OCI-LY3 (cell line): ENCODE measurements at regions not wholly inside any gene's neighbourhood (a gene's known extent, or its start where the extent isn't known, plus 50 kb on each side); places are given as distances from the start of the nearest gene placed in this dataset.
"Not testable (repeated sequence)": the region's sequence is repeated elsewhere in the genome, so short reads cannot be mapped to it uniquely, and the experiment has no call there.

ENCODE experiments used
- EZH2phosphoT487 ChIP-seq: fragments of 200-600 bp; shearing (Covaris generic); IDR thresholded peaks from 2 replicates; pipeline ENCODE4 v1.6.1; 2018; ENCODE audit warnings: antibody characterized with exemption, mixed run types, low read depth
- TF ChIP-seq, protein P1 (sequence below): fragments of 200-600, 300-600 bp; sonication (generic); IDR thresholded peaks from 2 replicates; pipeline ENCODE4 v1.5.1; 2014; ENCODE audit warnings: antibody characterized with exemption, low read length, low read depth

DNA sequence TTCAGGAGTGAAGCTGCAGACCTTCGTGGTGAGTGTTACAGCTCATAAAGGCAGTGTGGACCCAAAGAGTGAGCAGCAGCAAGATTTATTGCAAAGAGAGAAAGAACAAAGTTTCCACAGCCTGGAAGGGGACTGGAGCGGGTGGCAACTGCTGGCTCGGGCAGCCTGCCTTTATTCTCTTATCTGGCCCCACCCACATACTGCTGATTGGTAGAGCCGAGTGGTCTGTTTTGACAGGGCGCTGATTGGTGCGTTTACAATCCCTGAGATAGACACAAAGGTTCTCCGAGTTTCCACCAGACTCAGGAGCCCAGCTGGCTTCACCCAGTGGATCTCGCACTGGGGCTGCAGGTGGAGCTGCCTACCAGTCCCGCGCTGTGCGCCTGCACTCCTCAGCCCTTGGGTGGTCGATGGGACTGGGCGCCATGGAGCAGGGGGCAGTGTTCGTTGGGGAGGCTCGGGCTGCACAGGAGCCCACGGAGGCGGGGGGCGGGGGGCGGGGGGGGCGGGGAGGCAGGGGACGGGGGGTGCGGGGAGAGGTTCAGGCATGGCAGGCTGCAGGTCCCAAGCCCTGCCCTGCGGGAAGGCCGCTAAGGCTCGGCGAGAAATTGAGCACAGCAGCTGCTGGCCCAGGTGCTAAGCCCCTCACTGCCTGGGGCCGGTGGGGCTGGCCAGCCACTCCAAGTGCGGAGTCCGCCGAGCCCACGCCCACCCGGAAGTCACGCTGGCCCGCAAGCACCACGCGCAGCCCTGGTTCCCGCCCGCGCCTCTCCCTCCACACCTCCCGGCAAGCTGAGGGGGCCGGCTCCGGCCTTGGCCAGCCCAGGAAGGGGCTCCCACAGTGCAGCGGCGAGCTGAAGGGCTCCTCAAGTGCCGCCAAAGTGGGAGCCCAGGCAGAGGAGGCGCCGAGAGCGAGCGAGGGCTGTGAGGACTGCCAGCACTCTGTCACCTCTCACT, 59.9 kb upstream of the EN2 start:
- TF ChIP-seq, protein P1, sequence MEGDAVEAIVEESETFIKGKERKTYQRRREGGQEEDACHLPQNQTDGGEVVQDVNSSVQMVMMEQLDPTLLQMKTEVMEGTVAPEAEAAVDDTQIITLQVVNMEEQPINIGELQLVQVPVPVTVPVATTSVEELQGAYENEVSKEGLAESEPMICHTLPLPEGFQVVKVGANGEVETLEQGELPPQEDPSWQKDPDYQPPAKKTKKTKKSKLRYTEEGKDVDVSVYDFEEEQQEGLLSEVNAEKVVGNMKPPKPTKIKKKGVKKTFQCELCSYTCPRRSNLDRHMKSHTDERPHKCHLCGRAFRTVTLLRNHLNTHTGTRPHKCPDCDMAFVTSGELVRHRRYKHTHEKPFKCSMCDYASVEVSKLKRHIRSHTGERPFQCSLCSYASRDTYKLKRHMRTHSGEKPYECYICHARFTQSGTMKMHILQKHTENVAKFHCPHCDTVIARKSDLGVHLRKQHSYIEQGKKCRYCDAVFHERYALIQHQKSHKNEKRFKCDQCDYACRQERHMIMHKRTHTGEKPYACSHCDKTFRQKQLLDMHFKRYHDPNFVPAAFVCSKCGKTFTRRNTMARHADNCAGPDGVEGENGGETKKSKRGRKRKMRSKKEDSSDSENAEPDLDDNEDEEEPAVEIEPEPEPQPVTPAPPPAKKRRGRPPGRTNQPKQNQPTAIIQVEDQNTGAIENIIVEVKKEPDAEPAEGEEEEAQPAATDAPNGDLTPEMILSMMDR, result not testable (repeated sequence)
- not testable (repeated sequence) for TF ChIP-seq EZH2phosphoT487
